ENCODE measurements at regions not wholly inside any gene's neighbourhood (a gene's known extent, or its start where the extent isn't known, plus 50 kb on each side); places are given as distances from the start of the nearest gene placed in this dataset.
"Not testable (repeated sequence)": the region's sequence is repeated elsewhere in the genome, so short reads cannot be mapped to it uniquely, and the experiment has no call there.

DNA sequence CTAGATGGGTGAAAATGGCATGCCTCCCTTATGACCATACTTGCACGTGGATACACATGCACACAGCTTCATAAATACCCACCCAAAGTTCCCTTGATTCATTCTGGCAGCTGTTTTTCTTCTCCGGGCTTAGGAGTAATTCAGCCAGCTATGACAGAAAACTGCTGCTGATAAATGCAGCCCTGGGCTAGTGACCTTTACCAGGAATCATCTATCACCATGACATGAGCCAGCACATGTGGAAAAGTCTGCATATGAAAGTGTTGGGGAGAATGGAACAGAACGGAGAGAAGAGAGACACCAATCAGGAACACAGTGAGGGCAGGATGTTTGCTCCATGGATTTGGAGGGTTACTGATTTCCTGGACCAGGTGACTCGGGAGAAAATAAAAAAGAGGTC, 706.3 kb downstream of the PDCD6IP start:
- Mint-ChIP-seq H3K27me3 (no peaks in the 10 kb centered on the region), H3K4me3 (no peak overlapping the region), H3K4me1 (peaks cover 3 to 6% of the 10 kb centered on the region in 2 donors), H3K27ac (no peak overlapping the region), H3K9me3 (peaks cover 0 to 2% of the 10 kb centered on the region in 2 donors), H3K36me3 (peaks cover 2 to 3% of the 10 kb centered on the region in 2 donors)
- no peak for DNase-seq
- ATAC-seq (replicated peaks): no peak

DNA sequence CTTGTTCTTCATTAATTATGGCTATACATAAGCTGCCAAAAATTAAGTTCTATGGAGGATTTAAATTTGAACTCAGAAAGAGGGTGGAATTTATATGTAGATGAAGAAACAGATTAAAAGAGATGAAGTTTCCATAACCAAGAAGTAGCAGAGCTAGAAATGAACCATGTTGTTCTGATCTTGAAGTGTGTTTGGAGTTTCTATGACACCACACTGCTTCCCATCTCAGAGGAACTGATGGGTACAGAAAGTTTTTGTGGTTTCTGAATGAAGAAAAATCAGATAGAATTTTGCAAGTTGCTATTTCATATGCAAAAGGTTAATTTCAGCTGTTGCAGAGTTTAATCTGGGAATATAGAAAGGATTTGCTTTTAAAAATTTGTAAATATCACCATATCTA, 710.3 kb downstream of the PDCD6IP start:
- Mint-ChIP-seq H3K36me3 (peaks cover 2 to 3% of the 10 kb centered on the region in 2 donors), H3K4me1 (peaks cover 3 to 5% of the 10 kb centered on the region in 2 donors), H3K27ac (no peak overlapping the region), H3K27me3 (no peaks in the 10 kb centered on the region), H3K9me3 (peaks cover 0 to 2% of the 10 kb centered on the region in 2 donors), H3K4me3 (no peak overlapping the region)
- DNase-seq: no peak
- ATAC-seq (replicated peaks): no peak

DNA sequence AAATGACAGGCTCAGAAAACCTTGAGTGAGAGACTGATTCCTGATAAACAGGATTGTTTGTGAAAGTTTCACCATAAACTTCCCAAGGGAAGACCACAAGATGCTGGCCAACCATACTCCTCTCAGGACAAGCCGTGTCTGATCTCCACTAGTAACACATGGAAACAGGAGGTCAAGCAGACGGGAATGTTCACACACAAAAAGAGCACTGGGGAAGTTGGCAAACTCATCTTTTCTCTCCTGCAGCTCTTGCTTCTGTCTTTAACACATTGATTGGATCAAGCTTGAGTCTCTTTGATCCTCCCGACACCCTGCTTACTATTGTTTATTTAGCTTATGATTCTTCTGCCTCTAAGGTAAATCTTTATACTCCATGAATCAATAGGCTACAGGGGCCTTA, 713.5 kb downstream of the PDCD6IP start:
- no peaks in the 10 kb centered on the region for H3K27me3 Mint-ChIP-seq

DNA sequence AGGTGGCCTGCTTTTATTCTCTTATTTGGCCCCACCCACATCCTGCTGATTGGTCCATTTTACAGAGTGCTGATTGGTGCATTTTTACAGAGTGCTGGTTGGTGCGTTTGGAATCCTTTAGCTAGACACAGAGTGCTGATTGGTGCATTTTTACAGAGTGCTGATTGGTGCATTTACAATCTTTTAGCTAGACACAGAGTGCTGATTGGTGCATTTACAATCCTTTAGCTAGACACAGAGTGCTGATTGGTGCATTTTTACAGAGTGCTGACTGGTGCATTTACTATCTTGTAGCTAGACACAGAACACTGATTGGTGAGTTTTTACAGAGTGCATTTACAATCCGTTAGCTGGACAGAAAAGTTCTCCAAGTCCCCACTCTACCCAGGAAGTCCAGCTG, 720.6 kb downstream of the PDCD6IP start:
- not testable (repeated sequence) for H3K36me3 Mint-ChIP-seq; DNase-seq; H3K4me1 Mint-ChIP-seq; ATAC-seq (replicated peaks); H3K27ac Mint-ChIP-seq; H3K27me3 Mint-ChIP-seq; H3K4me3 Mint-ChIP-seq
- peaks cover 3 to 10% of the 10 kb centered on the region in 2 donors for H3K9me3 Mint-ChIP-seq

More for the DNA sequence above, 713.5 kb downstream of the PDCD6IP start:
- H3K9me3 Mint-ChIP-seq: peaks cover 0 to 2% of the 10 kb centered on the region in 2 donors
- peaks cover 0 to 3% of the 10 kb centered on the region in 2 donors for H3K36me3 Mint-ChIP-seq
- no peak for DNase-seq
- no peak overlapping the region for H3K27ac Mint-ChIP-seq
- H3K4me1 Mint-ChIP-seq: no peaks in the 10 kb centered on the region
- no peak for ATAC-seq (replicated peaks)
- no peak overlapping the region for H3K4me3 Mint-ChIP-seq

DNA sequence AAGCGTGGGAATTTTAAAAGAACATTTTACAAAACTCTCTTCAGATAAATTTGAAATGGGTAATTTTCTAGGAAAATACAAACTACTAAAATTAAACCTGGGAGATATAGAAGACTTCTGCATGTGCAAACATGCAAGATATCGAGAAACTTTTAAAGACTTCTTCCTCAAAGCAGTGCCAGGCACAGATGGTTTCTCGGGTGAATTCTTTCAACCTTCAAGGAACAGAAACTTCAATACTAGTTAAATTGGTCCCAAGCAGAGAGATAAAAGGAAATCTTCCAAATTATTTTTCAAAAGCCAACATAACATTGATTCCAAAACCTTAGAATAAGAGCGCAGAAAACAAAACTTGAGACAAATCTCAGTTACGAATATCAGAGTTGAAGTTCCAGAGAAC, 732.7 kb downstream of the PDCD6IP start:
- Mint-ChIP-seq H3K4me1 (no peaks in the 10 kb centered on the region), H3K27ac (no peak overlapping the region), H3K9me3 (no peaks in the 10 kb centered on the region), H3K36me3 (no peaks in the 10 kb centered on the region), H3K4me3 (no peak overlapping the region), H3K27me3 (no peaks in the 10 kb centered on the region)
- DNase-seq (no peak), ATAC-seq (replicated peaks) (no peak)

DNA sequence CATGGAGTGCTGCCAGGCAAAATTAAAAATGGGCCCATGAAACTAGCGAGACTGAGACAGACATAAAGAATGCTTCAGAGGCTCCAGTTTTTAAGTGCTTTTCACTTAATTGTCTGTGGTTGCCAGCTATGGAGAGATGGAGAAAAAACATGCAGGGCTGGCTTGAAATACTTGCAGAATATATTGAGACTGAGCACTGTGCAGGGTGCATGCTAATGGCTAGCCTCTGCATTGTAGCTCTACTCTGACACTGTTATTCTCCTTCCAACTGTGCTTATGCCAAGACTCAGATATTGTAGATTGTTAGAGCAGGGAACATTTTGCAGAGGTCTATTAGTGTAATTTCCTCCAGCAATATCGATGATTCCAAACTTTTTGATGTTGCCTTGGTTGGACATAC, 735.0 kb downstream of the PDCD6IP start:
- Mint-ChIP-seq H3K27me3 (no peaks in the 10 kb centered on the region), H3K4me3 (no peak overlapping the region), H3K27ac (no peak overlapping the region), H3K36me3 (no peaks in the 10 kb centered on the region), H3K4me1 (no peaks in the 10 kb centered on the region), H3K9me3 (no peaks in the 10 kb centered on the region)
- no peak for ATAC-seq (replicated peaks)
- no peak for DNase-seq

DNA sequence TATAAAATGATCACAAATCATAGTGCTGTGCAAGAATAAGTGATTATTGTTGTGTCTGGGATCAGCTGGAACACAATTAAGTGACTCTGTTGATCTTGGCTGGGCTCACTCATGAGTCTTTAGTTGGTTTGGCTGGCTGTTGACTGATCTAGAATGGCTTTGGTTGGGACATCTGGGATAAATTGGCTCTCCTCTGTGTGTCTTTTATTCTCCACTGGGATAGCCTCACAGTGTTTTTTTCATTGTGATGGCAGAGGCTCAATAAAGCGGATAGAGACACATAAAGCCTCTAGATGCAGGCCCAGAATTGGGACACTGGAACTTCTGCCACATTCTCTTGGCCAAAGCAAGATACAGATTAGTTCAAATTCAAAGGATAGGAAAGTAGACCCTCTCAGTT, 735.6 kb downstream of the PDCD6IP start:
- Mint-ChIP-seq H3K4me1 (no peaks in the 10 kb centered on the region), H3K4me3 (no peak overlapping the region), H3K27ac (no peak overlapping the region), H3K27me3 (no peaks in the 10 kb centered on the region), H3K9me3 (no peaks in the 10 kb centered on the region), H3K36me3 (no peaks in the 10 kb centered on the region)
- ATAC-seq (replicated peaks) (no peak), DNase-seq (no peak)

DNA sequence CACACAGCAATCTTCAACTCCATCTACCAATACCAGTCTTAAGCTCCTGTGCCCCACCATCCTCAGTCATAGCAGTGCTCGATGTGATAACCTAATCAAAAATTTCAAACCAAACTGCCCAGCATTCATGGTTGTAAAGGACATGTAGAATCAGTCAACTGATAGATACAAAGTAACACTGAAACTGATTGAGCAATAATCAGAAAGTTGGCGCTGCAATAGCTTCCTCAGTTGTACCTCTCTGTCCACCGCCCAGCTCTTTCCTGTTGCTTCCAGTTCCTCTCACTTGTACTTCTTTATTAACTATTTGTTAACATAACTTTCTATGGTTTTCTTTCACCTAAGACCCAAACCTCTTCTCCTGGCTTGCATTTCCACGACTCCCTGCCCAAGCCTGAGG, 745.7 kb downstream of the PDCD6IP start:
- ATAC-seq (replicated peaks) (no peak), DNase-seq (no peak)
- H3K4me3 Mint-ChIP-seq: no peak overlapping the region
- H3K4me1 Mint-ChIP-seq: no peaks in the 10 kb centered on the region
- H3K9me3 Mint-ChIP-seq: no peaks in the 10 kb centered on the region
- no peak overlapping the region for H3K27ac Mint-ChIP-seq
- no peaks in the 10 kb centered on the region for H3K27me3 Mint-ChIP-seq
- H3K36me3 Mint-ChIP-seq: no peaks in the 10 kb centered on the region

DNA sequence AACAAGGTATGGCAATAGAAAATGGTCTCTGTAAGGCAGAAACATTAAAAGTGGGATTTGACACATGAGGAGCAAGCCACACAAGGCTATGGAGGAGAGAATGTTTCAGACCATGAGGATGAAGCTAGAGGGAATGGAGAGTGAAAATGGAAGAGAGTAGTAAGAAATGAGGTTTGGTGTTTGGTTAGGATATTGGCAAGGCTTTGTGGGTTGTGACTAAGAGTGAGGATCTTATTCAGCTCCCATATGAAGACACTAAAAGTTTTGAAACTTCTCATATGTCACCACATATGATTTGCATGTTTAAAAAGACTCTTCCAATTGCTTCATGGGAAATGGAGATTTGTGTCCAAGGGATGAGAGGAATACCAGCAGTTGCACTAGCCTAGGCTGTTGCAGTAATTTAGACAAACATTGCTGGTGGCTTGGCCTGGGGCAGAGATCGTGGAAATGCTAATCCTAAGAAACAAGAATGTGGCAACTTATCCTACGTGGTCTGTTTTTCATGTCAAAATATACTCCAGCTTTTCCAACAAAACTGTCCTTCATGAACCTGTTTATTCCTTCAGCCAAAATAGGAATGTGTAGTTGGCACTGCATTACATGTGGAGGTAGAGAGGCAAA, 749.0 kb downstream of the PDCD6IP start:
- Mint-ChIP-seq H3K4me1 (no peaks in the 10 kb centered on the region), H3K4me3 (no peak overlapping the region), H3K27me3 (no peaks in the 10 kb centered on the region), H3K36me3 (no peaks in the 10 kb centered on the region), H3K27ac (no peak overlapping the region), H3K9me3 (no peaks in the 10 kb centered on the region)
- DNase-seq (no peak), ATAC-seq (replicated peaks) (no peak)

DNA sequence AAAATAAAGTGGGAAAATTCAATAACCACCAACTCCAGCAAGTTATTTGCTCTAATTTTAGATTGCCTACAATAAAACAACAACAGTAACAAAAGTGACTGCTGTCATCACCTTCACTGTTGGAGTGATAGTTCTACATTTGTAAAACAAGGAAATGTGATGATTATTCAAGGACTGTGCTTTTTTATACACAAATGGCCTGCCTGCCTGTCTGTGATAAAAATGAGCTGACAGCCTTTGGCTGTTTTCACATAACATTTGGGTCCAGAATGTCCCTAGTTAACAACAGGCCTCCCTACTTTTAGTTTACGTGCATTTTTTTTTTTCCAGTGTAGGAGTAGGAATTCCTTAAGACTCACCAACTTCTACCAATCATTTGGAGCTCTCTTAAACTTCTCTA, 768.8 kb downstream of the PDCD6IP start:
- ATAC-seq (replicated peaks) (no peak), DNase-seq (no peak)
- Mint-ChIP-seq H3K27me3 (no peaks in the 10 kb centered on the region), H3K36me3 (no peaks in the 10 kb centered on the region), H3K9me3 (peaks cover 5 to 7% of the 10 kb centered on the region in 2 donors), H3K4me1 (no peaks in the 10 kb centered on the region), H3K27ac (no peak overlapping the region), H3K4me3 (no peak overlapping the region)

DNA sequence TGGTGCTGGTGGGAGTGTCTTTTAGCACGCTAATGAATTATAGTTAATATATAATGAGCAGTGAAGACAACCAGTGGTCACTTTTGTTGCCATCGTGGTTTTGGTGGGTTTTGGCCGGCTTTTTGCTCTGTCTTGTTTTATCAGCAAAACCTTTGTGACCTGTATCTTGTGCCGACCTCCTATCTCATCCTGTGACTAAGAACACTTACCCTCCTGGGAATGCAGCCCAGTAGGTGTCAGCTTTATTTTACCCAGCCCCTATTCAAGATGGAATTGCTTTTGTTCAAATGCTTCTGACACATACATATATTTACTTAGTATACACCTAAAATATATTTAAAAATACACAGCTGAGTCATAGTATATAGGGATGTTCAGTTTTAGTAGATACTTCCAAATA, 770.3 kb downstream of the PDCD6IP start:
- Mint-ChIP-seq H3K27me3 (no peaks in the 10 kb centered on the region), H3K9me3 (peaks cover 1 to 6% of the 10 kb centered on the region in 2 donors), H3K36me3 (no peaks in the 10 kb centered on the region), H3K4me1 (no peaks in the 10 kb centered on the region), H3K4me3 (no peak overlapping the region), H3K27ac (no peak overlapping the region)
- DNase-seq: no peak
- no peak for ATAC-seq (replicated peaks)

DNA sequence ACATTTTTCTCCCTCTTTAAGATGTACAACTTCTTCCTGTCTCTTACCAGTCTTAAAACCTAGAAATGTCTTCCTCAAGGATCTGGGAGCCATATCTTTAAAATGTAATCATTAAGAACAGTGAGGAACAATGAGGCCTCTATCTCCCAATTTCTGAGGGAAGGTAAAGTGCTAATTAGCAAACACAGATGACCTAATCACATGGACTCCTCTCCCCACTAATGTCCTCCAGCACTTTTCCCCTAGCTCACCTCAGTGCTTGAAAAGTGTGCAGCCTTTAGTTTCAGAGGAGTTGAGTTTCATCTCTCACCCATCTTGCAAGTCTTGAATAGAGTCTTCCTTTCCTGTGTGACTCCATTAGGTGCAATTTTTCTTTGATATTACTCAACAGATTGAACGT, 771.0 kb downstream of the PDCD6IP start:
- Mint-ChIP-seq H3K4me1 (no peaks in the 10 kb centered on the region), H3K27ac (no peak overlapping the region)

DNA sequence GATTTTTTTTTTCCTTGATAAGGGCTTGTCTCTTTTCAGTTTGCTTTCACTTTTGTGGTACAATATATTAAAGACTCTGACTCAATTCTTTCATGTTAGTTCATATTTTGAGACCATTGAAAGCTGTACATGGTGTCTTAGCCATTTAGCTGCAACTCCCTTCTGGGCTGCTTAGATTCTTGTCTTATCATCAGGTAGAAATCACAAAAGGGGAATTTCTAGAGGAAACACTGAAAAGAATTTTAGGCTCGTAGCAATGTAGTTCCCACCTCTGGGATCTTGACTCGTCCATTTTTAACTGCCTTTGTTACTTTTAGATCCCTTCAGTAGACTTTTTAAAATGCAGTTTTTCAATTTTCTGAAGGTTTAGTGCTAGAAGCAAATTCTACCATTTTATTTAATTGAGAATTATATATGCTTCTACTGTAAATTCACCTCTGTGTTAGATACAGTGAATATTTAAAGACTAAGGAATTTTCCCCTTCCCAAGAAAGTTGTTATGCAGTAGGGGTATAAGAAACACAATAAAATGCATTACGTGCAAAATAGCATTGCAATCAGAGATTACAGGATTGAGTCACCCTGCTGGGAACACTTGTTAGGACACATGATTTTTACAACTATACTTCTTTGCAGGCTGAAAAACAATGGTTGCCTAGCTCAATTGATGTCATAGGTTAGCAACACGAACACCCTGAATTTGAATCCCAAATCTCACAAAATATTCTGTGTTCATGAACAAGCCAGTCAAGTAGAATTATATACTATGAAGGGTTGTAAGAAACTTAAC, 772.7 kb downstream of the PDCD6IP start:
- H3K27ac Mint-ChIP-seq: no peak overlapping the region
- ATAC-seq (replicated peaks) (no peak), DNase-seq (no peak)
- no peaks in the 10 kb centered on the region for H3K27me3 Mint-ChIP-seq
- H3K4me1 Mint-ChIP-seq: no peaks in the 10 kb centered on the region
- peaks cover 0 to 5% of the 10 kb centered on the region in 2 donors for H3K9me3 Mint-ChIP-seq
- H3K4me3 Mint-ChIP-seq: no peak overlapping the region
- H3K36me3 Mint-ChIP-seq: no peaks in the 10 kb centered on the region

More for the DNA sequence above, 771.0 kb downstream of the PDCD6IP start:
- ATAC-seq (replicated peaks): no peak
- Mint-ChIP-seq H3K9me3 (peaks cover 0 to 8% of the 10 kb centered on the region in 2 donors), H3K27me3 (no peaks in the 10 kb centered on the region), H3K36me3 (no peaks in the 10 kb centered on the region), H3K4me3 (no peak overlapping the region)
- no peak for DNase-seq

DNA sequence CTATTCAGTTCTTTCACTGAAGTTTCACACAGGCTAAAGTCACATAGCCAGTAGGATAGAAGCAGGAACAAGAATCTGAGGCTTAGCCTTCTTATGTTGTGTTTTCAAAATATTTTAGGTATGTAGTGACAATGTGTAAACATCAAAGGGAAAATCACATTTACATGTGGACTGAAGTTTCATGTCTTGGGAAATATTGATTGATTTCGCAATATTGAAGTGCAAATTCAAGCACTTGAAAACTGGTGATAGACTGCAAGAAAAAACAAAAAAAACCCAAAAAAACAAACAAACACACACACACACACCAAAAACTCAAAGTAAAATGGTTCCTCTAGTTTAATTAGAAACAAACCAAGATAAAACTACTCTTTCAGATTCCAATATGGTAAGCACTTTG, 773.3 kb downstream of the PDCD6IP start:
- peaks cover 0 to 5% of the 10 kb centered on the region in 2 donors for H3K9me3 Mint-ChIP-seq
- ATAC-seq (replicated peaks) (no peak), DNase-seq (no peak)
- no peaks in the 10 kb centered on the region for H3K4me1 Mint-ChIP-seq
- H3K27me3 Mint-ChIP-seq: no peaks in the 10 kb centered on the region
- no peak overlapping the region for H3K4me3 Mint-ChIP-seq
- no peak overlapping the region for H3K27ac Mint-ChIP-seq
- H3K36me3 Mint-ChIP-seq: no peaks in the 10 kb centered on the region

DNA sequence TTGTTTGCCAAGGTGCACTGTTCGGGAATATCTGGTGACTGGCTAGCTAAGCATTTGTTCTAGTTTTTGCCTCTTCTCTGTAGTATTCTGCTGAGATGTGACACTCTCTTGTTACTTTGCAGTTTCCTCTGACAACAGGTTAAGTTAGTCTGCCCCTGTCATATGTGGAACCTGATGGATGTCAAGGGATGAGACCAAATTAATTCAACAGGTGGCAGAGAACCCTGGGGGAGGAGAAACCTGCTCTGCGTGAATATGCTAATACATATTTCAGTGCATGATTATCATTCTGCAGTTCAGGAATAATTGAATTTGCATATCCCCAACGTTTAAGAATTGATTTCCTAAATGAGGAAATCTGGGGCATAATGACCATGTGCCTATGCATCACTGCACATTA, 777.3 kb downstream of the PDCD6IP start:
- ATAC-seq (replicated peaks): no peak
- Mint-ChIP-seq H3K9me3 (peaks cover 0 to 5% of the 10 kb centered on the region in 2 donors), H3K4me1 (no peaks in the 10 kb centered on the region), H3K36me3 (no peaks in the 10 kb centered on the region), H3K27me3 (no peaks in the 10 kb centered on the region), H3K4me3 (no peak overlapping the region), H3K27ac (no peak overlapping the region)
- no peak for DNase-seq

All from stimulated activated naive B cell treated with anti-CD40 and anti-IgM and Interleukin-4, amounts not matched to agents 10 μg/mL and 1 μg/mL and 100 μg/mL, for 72 hours (primary cell).